ENCODE measurements at regions not wholly inside any gene's neighbourhood (a gene's known extent, or its start where the extent isn't known, plus 50 kb on each side); places are given as distances from the start of the nearest gene placed in this dataset.

GRCh38 chr14:85380881-85381280 is 149.1 kb upstream of the FLRT2 start:
- no peak for TF ChIP-seq CTCF (IDR thresholded peaks at IDR 0.05; ENCODE audit: extremely low read depth in 1 of 2, insufficient read depth in 1 of 2, low read depth in 1 of 2, low read length in 2 of 2)
- no peak for TF ChIP-seq POLR2A (IDR thresholded peaks at IDR 0.05; ENCODE audit: low read depth, low read length)
- TF ChIP-seq EZH2 (IDR thresholded peaks at IDR 0.05; ENCODE audit: borderline replicate concordance, low read depth, low read length, severe bottlenecking) = no peak
- no peak for TF ChIP-seq JUN (IDR thresholded peaks at IDR 0.05; ENCODE audit: borderline replicate concordance, insufficient read depth, insufficient read length, low read depth)
- no peak for TF ChIP-seq POLR2AphosphoS5 (IDR thresholded peaks at IDR 0.05; ENCODE audit: insufficient read depth, low read depth, low read length)
- TF ChIP-seq, protein P1, sequence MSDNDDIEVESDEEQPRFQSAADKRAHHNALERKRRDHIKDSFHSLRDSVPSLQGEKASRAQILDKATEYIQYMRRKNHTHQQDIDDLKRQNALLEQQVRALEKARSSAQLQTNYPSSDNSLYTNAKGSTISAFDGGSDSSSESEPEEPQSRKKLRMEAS (IDR thresholded peaks at IDR 0.05; ENCODE audit: insufficient read depth, insufficient read length) = no peak
- no peak for TF ChIP-seq GATA2 (IDR thresholded peaks at IDR 0.05; ENCODE audit: insufficient read depth, insufficient read length, low read depth, low read length)
- no peak for TF ChIP-seq MYC (IDR thresholded peaks at IDR 0.05; ENCODE audit: low read depth, low read length)
